ENCODE measurements at regions not wholly inside any gene's neighbourhood (a gene's known extent, or its start where the extent isn't known, plus 50 kb on each side); places are given as distances from the start of the nearest gene placed in this dataset.
"Not testable (repeated sequence)": the region's sequence is repeated elsewhere in the genome, so short reads cannot be mapped to it uniquely, and the experiment has no call there.

- FAIRE-seq = not testable (repeated sequence)
Observed at GRCh38 chr14:28401705-28402104, 364.9 kb upstream of the FOXG1 start.

DNA sequence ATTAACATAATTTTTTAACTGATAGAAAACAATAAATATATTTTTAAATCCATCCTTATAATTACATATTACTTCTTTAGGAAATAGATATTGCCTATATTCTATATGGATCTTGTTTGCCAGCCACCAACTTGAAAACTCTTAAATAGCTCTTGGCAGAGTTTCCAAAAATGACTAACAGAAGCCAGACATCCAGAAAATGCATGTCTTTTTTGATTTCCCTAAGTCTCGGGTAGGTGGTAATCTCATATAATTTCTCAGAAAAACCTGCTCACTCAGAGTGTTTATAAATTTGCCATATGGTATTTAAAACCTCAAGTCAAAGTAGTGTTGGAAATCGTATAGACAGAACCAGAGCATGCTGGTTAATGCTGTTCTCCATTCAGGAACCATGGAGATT lies 360.4 kb upstream of the FOXG1 start:
- FAIRE-seq = no peak

GRCh38 chr14:28407031-28407825 lies 359.4 kb upstream of the FOXG1 start:
- FAIRE-seq = no peak

DNA sequence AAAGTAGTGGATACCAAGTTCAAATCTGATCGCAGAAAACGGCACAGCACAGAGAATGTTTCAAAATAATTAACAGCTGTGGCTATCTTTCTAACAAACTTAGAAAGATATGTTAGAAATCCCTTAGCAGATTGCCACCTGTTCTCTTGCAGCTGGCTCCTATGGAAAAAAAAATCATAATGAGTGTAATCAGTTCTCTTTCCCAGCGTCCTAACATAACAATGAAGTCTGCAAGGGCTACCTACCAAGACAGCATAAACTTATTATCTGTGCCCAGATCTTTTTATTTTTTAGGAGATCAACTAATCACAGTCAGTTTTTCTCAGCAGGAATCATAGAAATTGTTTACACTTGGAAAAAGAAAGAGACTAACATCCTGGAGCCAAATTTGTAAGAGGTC lies 358.6 kb upstream of the FOXG1 start:
- FAIRE-seq = no peak

- FAIRE-seq = no peak
Observed at GRCh38 chr14:28412077-28412476, 354.5 kb upstream of the FOXG1 start.

GRCh38 chr14:28426960-28427359 lies 339.6 kb upstream of the FOXG1 start:
- no peak for FAIRE-seq

- FAIRE-seq = no peak
Observed at GRCh38 chr14:28436821-28437220, 329.8 kb upstream of the FOXG1 start.

GRCh38 chr14:28461389-28461788 lies 305.2 kb upstream of the FOXG1 start:
- no peak for FAIRE-seq

DNA sequence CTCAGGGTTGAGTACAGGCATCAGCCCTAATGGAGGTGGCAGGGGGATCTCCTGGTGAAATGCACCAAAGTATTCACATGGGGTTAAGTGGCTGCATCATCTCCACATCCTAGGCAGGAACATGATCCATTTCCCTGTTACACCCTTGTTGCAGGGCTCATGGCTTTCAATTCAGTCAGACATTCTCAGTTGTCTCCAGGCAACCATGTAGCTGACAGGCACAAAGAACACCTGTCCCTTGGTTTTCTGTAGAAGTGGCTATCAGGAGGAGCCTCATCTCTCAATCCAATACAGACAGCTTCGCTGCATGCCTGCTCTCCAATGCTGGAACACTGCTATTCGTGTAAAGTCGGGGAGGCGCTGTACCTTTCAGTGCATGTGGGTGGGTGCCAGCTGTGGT lies 299.0 kb upstream of the FOXG1 start:
- FAIRE-seq = no peak

DNA sequence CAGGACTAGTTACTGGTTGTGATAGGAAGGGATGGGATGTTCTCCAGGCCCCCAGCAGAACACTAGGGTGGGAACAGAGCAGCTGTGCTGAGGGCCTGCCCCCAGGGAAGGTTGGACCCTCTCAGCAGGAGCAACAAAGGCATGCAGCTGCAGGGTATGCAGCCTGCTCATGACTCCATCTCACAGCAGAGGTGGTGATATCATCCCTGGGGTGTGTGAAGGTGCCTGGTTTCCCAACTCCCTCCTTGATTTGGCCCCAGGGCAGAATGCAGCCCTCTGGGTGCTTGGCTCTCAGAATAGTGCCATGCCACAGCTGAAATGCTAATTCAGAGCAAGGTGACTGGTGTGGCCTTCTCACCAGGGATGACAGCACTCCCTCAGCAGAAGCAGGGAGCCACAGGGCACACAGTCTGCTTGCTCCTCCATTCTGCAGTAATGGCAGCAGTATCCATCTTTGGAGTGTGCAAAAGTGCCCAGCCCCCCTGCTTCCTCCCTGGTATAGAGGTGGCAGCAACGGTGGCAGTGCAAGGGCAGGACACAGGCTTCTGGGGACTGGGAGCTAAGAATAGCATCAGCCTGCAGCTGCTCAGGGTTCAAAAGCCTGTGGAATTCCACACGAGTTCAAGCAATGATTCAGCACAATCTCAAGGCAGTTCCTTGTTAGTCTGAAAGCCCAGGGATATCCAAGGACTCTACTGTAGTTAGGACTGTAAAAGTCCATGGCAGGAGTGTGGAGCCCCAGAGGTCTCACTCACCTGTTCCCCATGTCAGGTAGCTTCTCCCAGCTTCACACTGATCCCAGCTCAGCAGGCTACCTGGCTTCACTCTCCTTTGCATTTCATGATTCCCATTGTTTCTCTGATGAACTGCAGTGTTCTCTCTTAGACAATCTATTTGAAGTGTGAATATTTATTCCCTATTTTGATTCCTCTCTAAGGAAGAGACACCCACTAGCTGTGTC lies 298.1 kb upstream of the FOXG1 start:
- no peak for FAIRE-seq

DNA sequence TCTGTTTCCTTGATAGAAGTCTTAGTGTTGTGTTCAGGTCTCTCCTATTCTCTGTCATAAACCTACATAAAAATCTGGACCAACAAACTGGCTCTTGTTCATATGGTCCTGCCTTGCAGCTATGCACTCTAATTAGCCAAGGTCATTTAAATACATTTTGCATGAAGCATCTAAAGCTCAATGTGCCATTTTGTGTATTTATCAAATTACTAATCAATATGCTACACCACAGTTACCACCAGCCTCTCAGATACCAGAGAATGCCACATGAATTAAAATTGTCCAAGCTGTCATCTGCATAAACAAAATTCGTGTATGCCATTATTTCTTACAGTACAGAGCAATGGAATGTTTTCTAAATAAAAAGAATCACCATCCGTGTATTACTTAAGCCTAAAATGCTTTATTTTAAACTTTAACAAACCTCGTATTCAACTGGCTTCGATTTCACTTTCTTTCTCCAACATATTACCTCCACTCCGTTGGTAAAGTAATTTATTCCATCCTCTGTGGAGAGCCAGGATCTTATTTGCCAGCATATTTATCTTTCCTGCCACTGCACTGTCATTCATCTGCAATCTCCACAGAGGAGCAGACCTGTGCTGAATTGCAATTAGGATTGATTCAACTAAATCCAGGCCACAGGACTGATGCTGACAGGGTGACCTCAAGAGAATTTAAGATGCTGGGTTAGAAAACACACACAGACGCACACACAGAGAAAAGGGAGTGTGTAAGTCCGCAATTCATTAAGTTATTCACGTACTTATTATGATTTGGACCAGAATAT lies 284.1 kb upstream of the FOXG1 start:
- no peak for FAIRE-seq

DNA sequence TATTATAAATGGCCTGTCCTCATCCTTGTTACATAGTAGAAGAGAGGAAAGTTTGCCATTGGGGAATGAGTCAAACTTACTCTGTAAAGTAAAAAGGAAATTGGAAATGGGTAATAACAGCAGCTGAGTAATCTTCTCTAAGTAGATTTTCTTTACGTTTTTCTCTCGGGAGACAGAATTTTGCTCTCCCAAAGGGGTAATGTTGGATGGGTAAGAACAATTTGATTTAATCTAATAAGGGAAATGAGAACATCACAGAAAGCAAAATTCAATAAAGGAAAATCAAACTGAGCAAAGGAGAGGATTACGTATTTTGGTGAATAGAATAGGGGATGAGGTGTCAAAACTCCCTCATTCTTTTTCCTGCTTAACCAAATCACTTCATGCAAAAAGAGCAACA lies 283.1 kb upstream of the FOXG1 start:
- FAIRE-seq = no peak

GRCh38 chr14:28488684-28489083 lies 277.9 kb upstream of the FOXG1 start:
- FAIRE-seq = no peak

DNA sequence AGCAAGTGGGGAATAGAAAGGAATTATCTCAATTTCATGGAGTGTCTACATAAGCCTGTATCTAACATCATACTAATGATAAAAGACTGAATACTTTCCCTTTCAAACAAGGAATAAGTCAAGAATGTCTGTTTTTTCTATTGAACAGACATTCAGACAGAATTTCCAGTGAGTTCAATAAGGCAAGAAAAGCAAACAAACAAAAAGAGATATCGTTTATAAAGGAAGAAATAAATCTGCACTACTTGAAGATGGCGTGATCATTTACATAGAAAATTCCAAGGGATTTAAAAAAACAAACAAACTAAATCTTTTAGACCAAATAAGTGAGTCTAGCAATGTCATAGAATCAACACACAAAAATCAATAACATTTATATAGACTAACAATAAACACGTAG lies 273.1 kb upstream of the FOXG1 start:
- no peak for FAIRE-seq

DNA sequence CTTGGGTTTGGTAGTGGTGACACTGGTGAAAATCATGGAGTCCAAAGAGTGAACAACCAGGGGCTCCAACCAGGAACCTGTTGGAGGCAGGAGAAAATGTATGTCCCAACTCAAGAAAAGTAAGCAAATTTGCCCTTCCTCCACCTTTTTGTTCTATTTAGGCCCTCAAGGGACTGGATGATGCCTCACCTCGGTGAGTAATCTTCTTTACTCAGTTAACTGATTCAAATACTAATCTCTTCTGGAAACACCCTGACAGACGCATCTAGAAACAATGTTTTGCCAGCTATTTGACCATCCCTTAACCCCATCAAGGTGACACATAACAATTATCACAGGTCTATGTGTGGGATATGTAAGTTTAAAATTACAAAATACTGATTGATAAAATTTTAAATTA lies 272.4 kb upstream of the FOXG1 start:
- no peak for FAIRE-seq

DNA sequence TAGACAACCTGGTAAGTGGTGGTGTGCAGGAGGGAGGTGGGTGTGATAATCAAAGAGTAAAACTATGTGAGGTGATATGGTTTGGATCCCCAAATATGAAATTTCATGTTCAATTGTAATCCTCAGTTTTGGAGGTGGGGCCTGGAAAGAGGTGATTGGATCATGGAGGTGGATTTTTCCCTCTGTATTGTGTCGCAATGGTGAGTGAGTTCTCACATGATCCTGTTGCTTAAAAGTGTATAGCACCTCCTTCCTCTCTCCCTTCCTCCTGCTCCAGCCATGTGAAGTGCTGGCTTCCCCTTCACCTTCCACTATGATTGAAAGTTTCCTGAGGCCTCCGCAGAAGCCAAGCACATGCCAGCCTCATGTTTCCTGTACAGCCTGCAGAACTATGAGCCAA lies 270.2 kb upstream of the FOXG1 start:
- no peak for FAIRE-seq

GRCh38 chr14:28502517-28502916 lies 264.1 kb upstream of the FOXG1 start:
- FAIRE-seq = no peak

- FAIRE-seq = no peak
Observed at GRCh38 chr14:28515571-28515970, 251.0 kb upstream of the FOXG1 start.

GRCh38 chr14:28536889-28537288 lies 229.7 kb upstream of the FOXG1 start:
- no peak for FAIRE-seq

DNA sequence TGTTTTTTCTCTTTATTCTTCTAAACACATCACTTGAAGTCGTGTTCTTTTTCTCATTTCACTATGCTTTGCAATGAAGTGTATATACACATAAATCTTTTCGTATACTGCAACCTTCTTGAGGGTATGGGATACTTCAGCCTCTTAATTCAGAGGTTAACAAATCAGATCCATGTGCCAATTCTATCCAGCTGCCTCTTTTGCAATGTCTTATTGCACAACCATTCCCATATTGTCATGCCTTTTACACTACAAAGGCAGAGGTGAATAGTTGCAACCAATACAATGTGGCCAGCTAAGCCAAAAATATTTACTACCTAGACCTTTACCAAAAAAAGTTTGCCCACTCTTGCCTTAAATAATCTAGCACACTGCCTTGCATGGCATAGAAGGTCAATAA lies 224.5 kb upstream of the FOXG1 start:
- no peak for FAIRE-seq

GRCh38 chr14:28565345-28565744 lies 201.2 kb upstream of the FOXG1 start:
- FAIRE-seq = no peak

- FAIRE-seq = no peak
Observed at GRCh38 chr14:28570391-28570790, 196.2 kb upstream of the FOXG1 start.

GRCh38 chr14:28571636-28572035 lies 195.0 kb upstream of the FOXG1 start:
- FAIRE-seq = no peak

Data from A204.1 (cell line).